ENCODE measurements at regions not wholly inside any gene's neighbourhood (a gene's known extent, or its start where the extent isn't known, plus 50 kb on each side); places are given as distances from the start of the nearest gene placed in this dataset.

- H3K9me3 Mint-ChIP-seq, result peaks cover 9% of the 10 kb centered on the region
- H3K27me3 Mint-ChIP-seq (ENCODE audit: insufficient read depth), result peaks cover 18% of the 10 kb centered on the region
- H3K36me3 Mint-ChIP-seq (ENCODE audit: low read depth), result peaks cover 9% of the 10 kb centered on the region
- H3K4me1 Mint-ChIP-seq (ENCODE audit: low read depth), result 0 out of 2 replicates have a peak, but pooled peaks cover 5% of the 10 kb centered on the region
- TF ChIP-seq CTCF (IDR thresholded peaks at IDR 0.05), result no peak
- no peak overlapping the region for H3K4me3 Mint-ChIP-seq
- DNase-seq, result no peak
- H3K27ac Mint-ChIP-seq, result no peak overlapping the region
Observed at GRCh38 chr20:51298141-51298749, 244.3 kb downstream of the NFATC2 start.

GRCh38 chr20:51287628-51288413 lies 254.7 kb downstream of the NFATC2 start:
- H3K27ac Mint-ChIP-seq, result no peak overlapping the region
- no peak for DNase-seq
- no peak overlapping the region for H3K4me3 Mint-ChIP-seq
- peaks cover 11% of the 10 kb centered on the region for H3K4me1 Mint-ChIP-seq (ENCODE audit: low read depth)
- H3K27me3 Mint-ChIP-seq (ENCODE audit: insufficient read depth), result peaks cover 27% of the 10 kb centered on the region
- no peak for TF ChIP-seq CTCF (IDR thresholded peaks at IDR 0.05)
- no peaks in the 10 kb centered on the region for H3K36me3 Mint-ChIP-seq (ENCODE audit: low read depth)
- H3K9me3 Mint-ChIP-seq, result peaks cover 4% of the 10 kb centered on the region; the same call in 1 of the 2 replicates

- H3K27ac Mint-ChIP-seq, result no peak overlapping the region
- DNase-seq, result no peak
- peaks cover 27% of the 10 kb centered on the region for H3K27me3 Mint-ChIP-seq (ENCODE audit: insufficient read depth)
- H3K4me1 Mint-ChIP-seq (ENCODE audit: low read depth), result peaks cover 11% of the 10 kb centered on the region
- H3K9me3 Mint-ChIP-seq, result peaks cover 4% of the 10 kb centered on the region; the same call in 1 of the 2 replicates
- no peak for TF ChIP-seq CTCF (IDR thresholded peaks at IDR 0.05)
- H3K4me3 Mint-ChIP-seq, result no peak overlapping the region
- H3K36me3 Mint-ChIP-seq (ENCODE audit: low read depth), result no peaks in the 10 kb centered on the region
Observed at GRCh38 chr20:51286758-51287157, 255.8 kb downstream of the NFATC2 start.

DNA sequence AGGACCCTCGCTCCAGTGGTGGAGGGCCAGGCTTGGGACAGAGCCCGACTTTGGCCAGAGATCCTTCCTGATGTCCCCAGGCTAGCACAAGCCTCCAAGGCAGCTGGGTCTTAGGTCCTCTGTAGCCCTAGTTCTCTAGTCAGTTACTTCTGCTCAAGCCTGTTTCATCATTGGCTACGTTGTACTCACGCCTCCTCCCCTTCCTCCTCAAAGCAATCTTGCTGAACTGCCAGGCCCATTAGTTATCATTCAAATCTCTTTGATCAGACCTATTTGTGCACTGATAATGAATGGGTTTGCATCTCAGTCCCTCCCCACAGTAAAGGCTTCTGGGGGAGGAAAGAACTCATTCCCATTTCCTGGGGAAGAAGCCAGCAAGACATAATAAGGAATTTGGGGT lies 256.8 kb downstream of the NFATC2 start:
- Mint-ChIP-seq H3K4me3 (no peak overlapping the region), H3K36me3 (ENCODE audit: low read depth) (no peaks in the 10 kb centered on the region), H3K4me1 (ENCODE audit: low read depth) (peaks cover 11% of the 10 kb centered on the region), H3K27ac (no peak overlapping the region), H3K27me3 (ENCODE audit: insufficient read depth) (peaks cover 24% of the 10 kb centered on the region), H3K9me3 (peaks cover 4% of the 10 kb centered on the region; the same call in 1 of the 2 replicates)
- TF ChIP-seq CTCF (IDR thresholded peaks at IDR 0.05), result no peak
- no peak for DNase-seq

GRCh38 chr20:51284871-51285270 lies 257.6 kb downstream of the NFATC2 start:
- H3K27ac Mint-ChIP-seq, result no peak overlapping the region
- H3K27me3 Mint-ChIP-seq (ENCODE audit: insufficient read depth), result peaks cover 19% of the 10 kb centered on the region
- H3K36me3 Mint-ChIP-seq (ENCODE audit: low read depth), result peaks cover 1% of the 10 kb centered on the region; the same call in 1 of the 2 replicates
- peaks cover 2% of the 10 kb centered on the region; the same call in 1 of the 2 replicates for H3K9me3 Mint-ChIP-seq
- TF ChIP-seq CTCF (IDR thresholded peaks at IDR 0.05), result no peak
- H3K4me1 Mint-ChIP-seq (ENCODE audit: low read depth), result peaks cover 11% of the 10 kb centered on the region
- DNase-seq, result no peak
- H3K4me3 Mint-ChIP-seq, result no peak overlapping the region
